GM13976 (cell line): ENCODE measurements at regions not wholly inside any gene's neighbourhood (a gene's known extent, or its start where the extent isn't known, plus 50 kb on each side); places are given as distances from the start of the nearest gene placed in this dataset.

Experiments used
- DNase-seq: peaks from one replicate; pipeline ENCODE4 v3.0.0; 2012; ENCODE audit warnings: low spot score
- CTCF ChIP-seq: IDR thresholded peaks from 2 replicates; pipeline ENCODE4 v1.5.1; 2012; ENCODE audit warnings: borderline replicate concordance, mild to moderate bottlenecking; ENCODE audit not compliant: insufficient read depth; ENCODE audit errors: extremely low read depth, missing control alignments, control extremely low read depth
- in situ Hi-C: fragments of 300-500 bp; cut with MboI; formaldehyde crosslinking; loops from one replicate; pipeline ENCODE4 v1.12.0; 2022; ENCODE audit warnings: low sequenced_read_pairs, mixed read lengths, inconsistent platforms; ENCODE audit not compliant: unreplicated experiment

- in situ Hi-C loops, result no loop called here
- DNase-seq, result no peak
- TF ChIP-seq CTCF, result no peak
These were observed 305.3 kb downstream of the TMX3 start for GRCh38 chr18:68409576-68409975.

GRCh38 chr18:68406761-68407160 lies 308.1 kb downstream of the TMX3 start:
- in situ Hi-C loops, result no loop called here
- TF ChIP-seq CTCF, result no peak
- no peak for DNase-seq

- DNase-seq, result no peak
- in situ Hi-C loops, result no loop called here
- no peak for TF ChIP-seq CTCF
These were observed 312.1 kb downstream of the TMX3 start for GRCh38 chr18:68402784-68403183.

- DNase-seq, result no peak
- in situ Hi-C loops, result no loop called here
- TF ChIP-seq CTCF, result no peak
These were observed 314.0 kb downstream of the TMX3 start for GRCh38 chr18:68400889-68401288.

- no peak for TF ChIP-seq CTCF
- DNase-seq, result no peak
- in situ Hi-C loops, result no loop called here
These were observed 315.2 kb downstream of the TMX3 start for GRCh38 chr18:68399721-68400120.

GRCh38 chr18:68397241-68398035 lies 317.5 kb downstream of the TMX3 start:
- in situ Hi-C loops, result no loop called here
- no peak for DNase-seq
- TF ChIP-seq CTCF, result no peak
